ENCODE measurements at regions not wholly inside any gene's neighbourhood (a gene's known extent, or its start where the extent isn't known, plus 50 kb on each side); places are given as distances from the start of the nearest gene placed in this dataset.

GRCh38 chr11:80733361-80733760 lies 1292.5 kb upstream of the TENM4 start:
- no peak for DNase-seq (ENCODE audit: low spot score)
- WGBS (ENCODE audit: low lambda C conversion rate, missing lambda C conversion rate): 97% methylated on average over 3 of the region's 3 CpGs
- H3K27ac ChIP-seq: no peak overlapping the region
- no peak overlapping the region for H3K4me3 ChIP-seq
- H3K79me2 ChIP-seq: no peaks in the 10 kb centered on the region
- no peaks in the 10 kb centered on the region for H3K4me1 ChIP-seq (ENCODE audit: insufficient read depth)
- TF ChIP-seq EZH2phosphoT487 (IDR thresholded peaks at IDR 0.05; ENCODE audit: low read depth, severe bottlenecking, unreplicated experiment) (no peak), CTCF (IDR thresholded peaks at IDR 0.05; ENCODE audit: poor library complexity) (no peak), EZH2 (IDR thresholded peaks at IDR 0.05; ENCODE audit: borderline replicate concordance) (no peak)
- no peak overlapping the region for H2AFZ ChIP-seq
- H3K36me3 ChIP-seq (replicated peaks; ENCODE audit: insufficient read depth, low read depth): no peaks in the 10 kb centered on the region
- H4K20me1 ChIP-seq (ENCODE audit: insufficient read depth, poor library complexity, severe bottlenecking): no peaks in the 10 kb centered on the region
- H3K27me3 ChIP-seq: peaks cover 4% of the 10 kb centered on the region
- H3K9me2 ChIP-seq (replicated peaks; ENCODE audit: insufficient read depth): no peaks in the 10 kb centered on the region
- no peak overlapping the region for H3K4me2 ChIP-seq
- H3K9me3 ChIP-seq (ENCODE audit: low read depth): no peaks in the 10 kb centered on the region

GRCh38 chr11:80727315-80727714 lies 1286.5 kb upstream of the TENM4 start:
- peak; percentile 35 for DNase-seq (ENCODE audit: low spot score)
- Histone ChIP-seq H3K4me2 (peak overlapping the region; percentile 10), H3K9me2 (replicated peaks; ENCODE audit: insufficient read depth) (no peaks in the 10 kb centered on the region)

GRCh38 chr11:80726236-80726635 lies 1285.4 kb upstream of the TENM4 start:
- Histone ChIP-seq H4K20me1 (ENCODE audit: insufficient read depth, poor library complexity, severe bottlenecking) (no peaks in the 10 kb centered on the region), H3K9me2 (replicated peaks; ENCODE audit: insufficient read depth) (no peaks in the 10 kb centered on the region), H3K27ac (no peak overlapping the region), H2AFZ (no peak overlapping the region), H3K4me1 (ENCODE audit: insufficient read depth) (peaks cover 6% of the 10 kb centered on the region), H3K9me3 (ENCODE audit: low read depth) (no peaks in the 10 kb centered on the region), H3K4me2 (no peak overlapping the region), H3K36me3 (replicated peaks; ENCODE audit: insufficient read depth, low read depth) (no peaks in the 10 kb centered on the region), H3K4me3 (no peak overlapping the region), H3K27me3 (peaks cover 4% of the 10 kb centered on the region), H3K79me2 (no peaks in the 10 kb centered on the region)
- DNase-seq (ENCODE audit: low spot score): no peak
- TF ChIP-seq EZH2phosphoT487 (IDR thresholded peaks at IDR 0.05; ENCODE audit: low read depth, severe bottlenecking, unreplicated experiment) (no peak), EZH2 (IDR thresholded peaks at IDR 0.05; ENCODE audit: borderline replicate concordance) (no peak), CTCF (IDR thresholded peaks at IDR 0.05; ENCODE audit: poor library complexity) (no peak)

More at GRCh38 chr11:80727315-80727714, 1286.5 kb upstream of the TENM4 start:
- no peaks in the 10 kb centered on the region for H3K36me3 ChIP-seq (replicated peaks; ENCODE audit: insufficient read depth, low read depth)
- peaks cover 6% of the 10 kb centered on the region for H3K4me1 ChIP-seq (ENCODE audit: insufficient read depth)
- H3K79me2 ChIP-seq: no peaks in the 10 kb centered on the region
- peaks cover 4% of the 10 kb centered on the region for H3K27me3 ChIP-seq
- no peaks in the 10 kb centered on the region for H3K9me3 ChIP-seq (ENCODE audit: low read depth)
- no peak overlapping the region for H3K4me3 ChIP-seq
- H4K20me1 ChIP-seq (ENCODE audit: insufficient read depth, poor library complexity, severe bottlenecking): no peaks in the 10 kb centered on the region
- no peak overlapping the region for H3K27ac ChIP-seq
- TF ChIP-seq EZH2phosphoT487 (IDR thresholded peaks at IDR 0.05; ENCODE audit: low read depth, severe bottlenecking, unreplicated experiment) (no peak), CTCF (IDR thresholded peaks at IDR 0.05; ENCODE audit: poor library complexity) (peak; percentile 40)
- WGBS (ENCODE audit: low lambda C conversion rate, missing lambda C conversion rate): 36% methylated on average over 3 of the region's 3 CpGs
- peak overlapping the region; percentile 9 for H2AFZ ChIP-seq

GRCh38 chr11:80724366-80724765 lies 1283.5 kb upstream of the TENM4 start:
- peaks cover 4% of the 10 kb centered on the region for H3K27me3 ChIP-seq
- WGBS (ENCODE audit: low lambda C conversion rate, missing lambda C conversion rate): 84% methylated on average over 2 of the region's 2 CpGs
- H2AFZ ChIP-seq: no peak overlapping the region
- no peak for TF ChIP-seq CTCF (IDR thresholded peaks at IDR 0.05; ENCODE audit: poor library complexity)
- TF ChIP-seq EZH2phosphoT487 (IDR thresholded peaks at IDR 0.05; ENCODE audit: low read depth, severe bottlenecking, unreplicated experiment): no peak
- no peak for TF ChIP-seq EZH2 (IDR thresholded peaks at IDR 0.05; ENCODE audit: borderline replicate concordance)
- no peak overlapping the region for H3K4me3 ChIP-seq
- no peak overlapping the region for H3K4me2 ChIP-seq
- peaks cover 6% of the 10 kb centered on the region for H3K4me1 ChIP-seq (ENCODE audit: insufficient read depth)
- no peak for DNase-seq (ENCODE audit: low spot score)
- H3K9me2 ChIP-seq (replicated peaks; ENCODE audit: insufficient read depth): no peaks in the 10 kb centered on the region
- H3K79me2 ChIP-seq: no peaks in the 10 kb centered on the region
- no peaks in the 10 kb centered on the region for H3K9me3 ChIP-seq (ENCODE audit: low read depth)
- H3K27ac ChIP-seq: no peak overlapping the region
- no peaks in the 10 kb centered on the region for H3K36me3 ChIP-seq (replicated peaks; ENCODE audit: insufficient read depth, low read depth)
- H4K20me1 ChIP-seq (ENCODE audit: insufficient read depth, poor library complexity, severe bottlenecking): no peaks in the 10 kb centered on the region
